ENCODE measurements at regions not wholly inside any gene's neighbourhood (a gene's known extent, or its start where the extent isn't known, plus 50 kb on each side); places are given as distances from the start of the nearest gene placed in this dataset.

DNA sequence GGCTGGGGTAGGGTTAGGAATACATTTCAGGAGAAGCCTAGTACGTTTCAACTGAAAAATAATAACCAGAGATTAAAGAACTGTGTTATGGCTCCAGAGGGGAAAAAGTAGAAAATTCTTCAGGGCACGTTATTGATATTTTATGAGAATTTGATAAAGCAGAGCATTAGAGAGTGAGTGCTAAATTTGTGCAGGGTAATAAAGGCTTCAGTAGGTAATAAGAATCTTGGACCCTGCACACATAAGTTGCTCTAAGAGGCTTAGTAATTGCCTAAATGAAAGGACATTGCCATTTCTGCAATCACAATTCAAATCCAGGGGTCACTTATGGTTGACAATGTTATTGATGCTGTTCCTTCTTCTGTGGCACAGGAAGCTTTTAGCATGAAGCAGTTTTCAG is 439.4 kb upstream of the DCN start:
- H3K4me3 ChIP-seq (replicated peaks; ENCODE audit: insufficient read depth, low read length), result no peak overlapping the region
- no peak for DNase-seq (ENCODE audit: low read depth in 1 of 2, low spot score in 1 of 2)
- no peak for TF ChIP-seq SPI1 (IDR thresholded peaks at IDR 0.05; ENCODE audit: borderline replicate concordance, low read depth)
- TF ChIP-seq GABPA (IDR thresholded peaks at IDR 0.05; ENCODE audit: low read depth), result no peak
- TF ChIP-seq, protein P1, sequence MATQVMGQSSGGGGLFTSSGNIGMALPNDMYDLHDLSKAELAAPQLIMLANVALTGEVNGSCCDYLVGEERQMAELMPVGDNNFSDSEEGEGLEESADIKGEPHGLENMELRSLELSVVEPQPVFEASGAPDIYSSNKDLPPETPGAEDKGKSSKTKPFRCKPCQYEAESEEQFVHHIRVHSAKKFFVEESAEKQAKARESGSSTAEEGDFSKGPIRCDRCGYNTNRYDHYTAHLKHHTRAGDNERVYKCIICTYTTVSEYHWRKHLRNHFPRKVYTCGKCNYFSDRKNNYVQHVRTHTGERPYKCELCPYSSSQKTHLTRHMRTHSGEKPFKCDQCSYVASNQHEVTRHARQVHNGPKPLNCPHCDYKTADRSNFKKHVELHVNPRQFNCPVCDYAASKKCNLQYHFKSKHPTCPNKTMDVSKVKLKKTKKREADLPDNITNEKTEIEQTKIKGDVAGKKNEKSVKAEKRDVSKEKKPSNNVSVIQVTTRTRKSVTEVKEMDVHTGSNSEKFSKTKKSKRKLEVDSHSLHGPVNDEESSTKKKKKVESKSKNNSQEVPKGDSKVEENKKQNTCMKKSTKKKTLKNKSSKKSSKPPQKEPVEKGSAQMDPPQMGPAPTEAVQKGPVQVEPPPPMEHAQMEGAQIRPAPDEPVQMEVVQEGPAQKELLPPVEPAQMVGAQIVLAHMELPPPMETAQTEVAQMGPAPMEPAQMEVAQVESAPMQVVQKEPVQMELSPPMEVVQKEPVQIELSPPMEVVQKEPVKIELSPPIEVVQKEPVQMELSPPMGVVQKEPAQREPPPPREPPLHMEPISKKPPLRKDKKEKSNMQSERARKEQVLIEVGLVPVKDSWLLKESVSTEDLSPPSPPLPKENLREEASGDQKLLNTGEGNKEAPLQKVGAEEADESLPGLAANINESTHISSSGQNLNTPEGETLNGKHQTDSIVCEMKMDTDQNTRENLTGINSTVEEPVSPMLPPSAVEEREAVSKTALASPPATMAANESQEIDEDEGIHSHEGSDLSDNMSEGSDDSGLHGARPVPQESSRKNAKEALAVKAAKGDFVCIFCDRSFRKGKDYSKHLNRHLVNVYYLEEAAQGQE (IDR thresholded peaks at IDR 0.05; ENCODE audit: insufficient replicate concordance, low read depth), result no peak
- TF ChIP-seq POLR2AphosphoS5 (IDR thresholded peaks at IDR 0.05; ENCODE audit: low read depth), result no peak
- TF ChIP-seq, protein P2, sequence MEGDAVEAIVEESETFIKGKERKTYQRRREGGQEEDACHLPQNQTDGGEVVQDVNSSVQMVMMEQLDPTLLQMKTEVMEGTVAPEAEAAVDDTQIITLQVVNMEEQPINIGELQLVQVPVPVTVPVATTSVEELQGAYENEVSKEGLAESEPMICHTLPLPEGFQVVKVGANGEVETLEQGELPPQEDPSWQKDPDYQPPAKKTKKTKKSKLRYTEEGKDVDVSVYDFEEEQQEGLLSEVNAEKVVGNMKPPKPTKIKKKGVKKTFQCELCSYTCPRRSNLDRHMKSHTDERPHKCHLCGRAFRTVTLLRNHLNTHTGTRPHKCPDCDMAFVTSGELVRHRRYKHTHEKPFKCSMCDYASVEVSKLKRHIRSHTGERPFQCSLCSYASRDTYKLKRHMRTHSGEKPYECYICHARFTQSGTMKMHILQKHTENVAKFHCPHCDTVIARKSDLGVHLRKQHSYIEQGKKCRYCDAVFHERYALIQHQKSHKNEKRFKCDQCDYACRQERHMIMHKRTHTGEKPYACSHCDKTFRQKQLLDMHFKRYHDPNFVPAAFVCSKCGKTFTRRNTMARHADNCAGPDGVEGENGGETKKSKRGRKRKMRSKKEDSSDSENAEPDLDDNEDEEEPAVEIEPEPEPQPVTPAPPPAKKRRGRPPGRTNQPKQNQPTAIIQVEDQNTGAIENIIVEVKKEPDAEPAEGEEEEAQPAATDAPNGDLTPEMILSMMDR (IDR thresholded peaks at IDR 0.05; ENCODE audit: insufficient read depth, low read length), result no peak
- H3K27me3 ChIP-seq (ENCODE audit: insufficient read depth, poor library complexity, severe bottlenecking), result no peaks in the 10 kb centered on the region
- H3K27ac ChIP-seq (replicated peaks), result no peak overlapping the region

DNA sequence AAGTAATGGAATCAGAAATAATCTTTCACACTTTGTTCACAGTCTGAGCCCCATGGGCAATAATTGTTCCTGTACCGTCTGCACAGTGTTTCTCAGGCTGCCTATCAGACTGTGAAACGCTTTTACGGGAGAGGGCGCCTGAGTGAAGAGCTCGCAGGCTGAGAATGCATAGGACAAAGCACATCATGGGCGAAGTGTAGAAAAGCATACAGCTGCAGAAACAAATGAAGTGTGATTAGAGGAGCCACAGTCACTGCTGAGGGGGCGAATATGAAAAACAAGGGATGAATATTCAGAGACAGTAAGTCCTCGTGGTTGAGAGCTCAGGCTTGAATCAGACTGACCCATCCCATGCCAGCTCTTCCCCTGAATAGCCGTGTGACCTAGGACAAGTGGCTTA is 438.4 kb upstream of the DCN start:
- TF ChIP-seq POLR2AphosphoS5 (IDR thresholded peaks at IDR 0.05; ENCODE audit: low read depth), result no peak
- TF ChIP-seq, protein P1 (IDR thresholded peaks at IDR 0.05; ENCODE audit: insufficient replicate concordance, low read depth), result no peak
- TF ChIP-seq, protein P2 (IDR thresholded peaks at IDR 0.05; ENCODE audit: insufficient read depth, low read length), result no peak
- no peak for DNase-seq (ENCODE audit: low read depth in 1 of 2, low spot score in 1 of 2)
- H3K27me3 ChIP-seq (ENCODE audit: insufficient read depth, poor library complexity, severe bottlenecking), result no peaks in the 10 kb centered on the region

DNA sequence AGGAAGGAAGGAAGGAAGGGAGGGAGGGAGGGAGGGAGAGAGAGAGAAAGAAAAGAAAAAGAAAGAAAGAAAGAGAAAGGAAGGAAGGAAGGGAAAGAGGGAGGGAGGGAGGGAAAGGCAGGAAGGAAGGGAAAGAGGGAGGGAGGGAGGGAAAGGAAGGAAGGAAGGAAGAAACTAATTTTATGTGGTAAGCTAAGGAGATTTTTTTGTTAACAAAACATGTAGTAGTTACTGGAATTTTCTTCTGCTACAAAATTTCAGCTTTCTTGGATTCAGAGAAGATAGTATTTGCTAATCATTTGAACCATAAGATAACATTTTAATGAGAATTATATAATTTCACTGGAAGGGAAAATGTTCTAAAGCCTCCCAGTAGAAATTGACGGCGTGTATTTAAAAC is 437.8 kb upstream of the DCN start:
- no peaks in the 10 kb centered on the region for H3K27me3 ChIP-seq (ENCODE audit: insufficient read depth, poor library complexity, severe bottlenecking)
- H3K4me3 ChIP-seq (replicated peaks; ENCODE audit: insufficient read depth, low read length), result no peak overlapping the region
- DNase-seq (ENCODE audit: low read depth in 1 of 2, low spot score in 1 of 2), result no peak
- TF ChIP-seq, protein P1 (IDR thresholded peaks at IDR 0.05; ENCODE audit: insufficient replicate concordance, low read depth), result no peak
- TF ChIP-seq SPI1 (IDR thresholded peaks at IDR 0.05; ENCODE audit: borderline replicate concordance, low read depth) (no peak), GABPA (IDR thresholded peaks at IDR 0.05; ENCODE audit: low read depth) (no peak), POLR2AphosphoS5 (IDR thresholded peaks at IDR 0.05; ENCODE audit: low read depth) (no peak)
- TF ChIP-seq, protein P2 (IDR thresholded peaks at IDR 0.05; ENCODE audit: insufficient read depth, low read length), result no peak
- H3K27ac ChIP-seq (replicated peaks), result no peak overlapping the region

More for the DNA sequence above, 438.4 kb upstream of the DCN start:
- no peak overlapping the region for H3K4me3 ChIP-seq (replicated peaks; ENCODE audit: insufficient read depth, low read length)
- H3K27ac ChIP-seq (replicated peaks), result no peak overlapping the region
